Femur (tissue), 1 donor: ENCODE measurements at regions not wholly inside any gene's neighbourhood (a gene's known extent, or its start where the extent isn't known, plus 50 kb on each side); places are given as distances from the start of the nearest gene placed in this dataset.
A peak's percentile ranks its signal among the peaks of the same experiment; 100 is the strongest.

Source experiments
- DNase-seq: peaks from one replicate; pipeline ENCODE4 v3.0.0-alpha.2; 2017

GRCh38 chr6:120924214-120924613 lies 410.1 kb downstream of the TBC1D32 start:
- no peak for DNase-seq

- DNase-seq: no peak
Observed at GRCh38 chr6:120918137-120918536, 416.1 kb downstream of the TBC1D32 start.

- no peak for DNase-seq
Observed at GRCh38 chr6:120916844-120917243, 417.4 kb downstream of the TBC1D32 start.

- DNase-seq: no peak
Observed at GRCh38 chr6:120913486-120913885, 420.8 kb downstream of the TBC1D32 start.

GRCh38 chr6:120908767-120909166 lies 425.5 kb downstream of the TBC1D32 start:
- DNase-seq: no peak

GRCh38 chr6:120903836-120904235 lies 430.4 kb downstream of the TBC1D32 start:
- no peak for DNase-seq

GRCh38 chr6:120899932-120900331 lies 434.3 kb downstream of the TBC1D32 start:
- no peak for DNase-seq

- no peak for DNase-seq
Observed at GRCh38 chr6:120894077-120894476, 440.2 kb downstream of the TBC1D32 start.

GRCh38 chr6:120876931-120877330 lies 457.3 kb downstream of the TBC1D32 start:
- no peak for DNase-seq

GRCh38 chr6:120876424-120876823 lies 457.9 kb downstream of the TBC1D32 start:
- DNase-seq: no peak

- no peak for DNase-seq
Observed at GRCh38 chr6:120875900-120876299, 458.4 kb downstream of the TBC1D32 start.

- DNase-seq: no peak
Observed at GRCh38 chr6:120874422-120874821, 459.9 kb downstream of the TBC1D32 start.

GRCh38 chr6:120873125-120873865 lies 461.0 kb downstream of the TBC1D32 start:
- no peak for DNase-seq

- peak; percentile 7 for DNase-seq
Observed at GRCh38 chr6:120872262-120872578, 462.1 kb downstream of the TBC1D32 start.

GRCh38 chr6:120871416-120872261 lies 462.6 kb downstream of the TBC1D32 start:
- DNase-seq: no peak

GRCh38 chr6:120869397-120869796 lies 464.9 kb downstream of the TBC1D32 start:
- peak; percentile 20 for DNase-seq

GRCh38 chr6:120857422-120857821 lies 476.9 kb downstream of the TBC1D32 start:
- DNase-seq: no peak

GRCh38 chr6:120854583-120854982 lies 479.7 kb downstream of the TBC1D32 start:
- DNase-seq: no peak

GRCh38 chr6:120853489-120853888 lies 480.8 kb downstream of the TBC1D32 start:
- no peak for DNase-seq

- no peak for DNase-seq
Observed at GRCh38 chr6:120852293-120852849, 481.9 kb downstream of the TBC1D32 start.

- DNase-seq: no peak
Observed at GRCh38 chr6:120826253-120826652, 508.0 kb downstream of the TBC1D32 start.

- no peak for DNase-seq
Observed at GRCh38 chr6:120816794-120817193, 517.5 kb downstream of the TBC1D32 start.

GRCh38 chr6:120805276-120805675 lies 529.0 kb downstream of the TBC1D32 start:
- DNase-seq: no peak

GRCh38 chr6:120804612-120805011 lies 529.7 kb downstream of the TBC1D32 start:
- DNase-seq: no peak
